Tibial nerve (tissue), 4 donors: ENCODE measurements at regions not wholly inside any gene's neighbourhood (a gene's known extent, or its start where the extent isn't known, plus 50 kb on each side); places are given as distances from the start of the nearest gene placed in this dataset.

Experiments
- CTCF ChIP-seq, 5 experiments: fragments of 200-600 bp in 3 of 5; fragments of 450-650 bp in 2 of 5; sonication (generic) in 3 of 5; IDR thresholded peaks; one replicate each; pipeline ENCODE4 v1.5.1; 2016 to 2019; ENCODE audit warnings: antibody characterized with exemption in 5 of 5, mild to moderate bottlenecking in 3 of 5, moderate library complexity in 2 of 5
- EP300 ChIP-seq, 2 donors: sonication (generic); formaldehyde crosslinking; IDR thresholded peaks; one replicate each; pipeline ENCODE4 v1.6.1; 2017; ENCODE audit warnings: antibody characterized with exemption in 2 of 2, mild to moderate bottlenecking in 1 of 2
- POLR2A ChIP-seq, 2 donors: fragments of 450-650 bp; IDR thresholded peaks; one replicate each; pipeline ENCODE4 v1.6.1; 2017; ENCODE audit warnings: antibody characterized with exemption in 2 of 2, mild to moderate bottlenecking in 2 of 2, moderate library complexity in 2 of 2

- TF ChIP-seq CTCF (IDR thresholded peaks at IDR 0.05) = peak; percentile 30 to 62 (median 51)
- no peak for TF ChIP-seq EP300 (IDR thresholded peaks at IDR 0.05)
- no peak for TF ChIP-seq POLR2A (IDR thresholded peaks at IDR 0.05)
Measured at GRCh38 chr13:111429064-111429558, 108.7 kb downstream of the TEX29 start.
